Uterus (tissue), 3 donors: ENCODE measurements at regions not wholly inside any gene's neighbourhood (a gene's known extent, or its start where the extent isn't known, plus 50 kb on each side); places are given as distances from the start of the nearest gene placed in this dataset.

ENCODE experiments used
- DNase-seq, 2 donors: peaks; one replicate each; pipeline ENCODE4 v3.0.0-alpha.2; 2019 to 2020
- H3K27ac ChIP-seq, 2 donors: fragments of 200-600 bp; sonication (generic); 1 replicate in 1 of 2; 2 replicates in 1 of 2; pipeline ENCODE4 v1.5.1; 2016 to 2018
- H3K27me3 ChIP-seq, 2 donors: fragments of 200-600 bp; sonication (generic); one replicate each; pipeline ENCODE4 v1.5.1; 2018 to 2019; ENCODE audit warnings: control low read depth in 1 of 2
- H3K36me3 ChIP-seq, 2 donors: fragments of 200-600 bp; sonication (generic); one replicate each; pipeline ENCODE4 v1.5.1; 2019; ENCODE audit warnings: control low read depth in 1 of 2
- H3K4me1 ChIP-seq, 2 donors: fragments of 200-600 bp; sonication (generic); one replicate each; pipeline ENCODE4 v1.5.1; 2018 to 2019; ENCODE audit warnings: control low read depth in 1 of 2
- H3K4me3 ChIP-seq, 2 donors: fragments of 200-600 bp; sonication (generic); 1 replicate in 1 of 2; 2 replicates in 1 of 2; pipeline ENCODE4 v1.5.1; 2018 to 2019; ENCODE audit warnings: mild to moderate bottlenecking in 1 of 2
- H3K9me3 ChIP-seq, 2 donors: fragments of 200-600 bp; sonication (generic); one replicate each; pipeline ENCODE4 v1.5.1; 2019; ENCODE audit warnings: control low read depth in 1 of 2
- POLR2A ChIP-seq, 2 donors: fragments of 450-650 bp; IDR thresholded peaks; one replicate each; pipeline ENCODE4 v1.6.1; 2016; ENCODE audit warnings: antibody characterized with exemption in 2 of 2, mild to moderate bottlenecking in 1 of 2, moderate library complexity in 1 of 2
- intact Hi-C: fragments of 100-400 bp; cut with DNase I; formaldehyde crosslinking; loops from one replicate; pipeline ENCODE4 v1.15.1; 2023; ENCODE audit warnings: low total_unique reads
- TF ChIP-seq, protein P1 (sequence below), 4 experiments: fragments of 200-600 bp in 2 of 4; fragments of 450-650 bp in 2 of 4; sonication (generic) in 2 of 4; IDR thresholded peaks; one replicate each; pipeline ENCODE4 v1.5.1; 2016 to 2019; ENCODE audit warnings: antibody characterized with exemption in 4 of 4, mild to moderate bottlenecking in 2 of 4, moderate library complexity in 1 of 4
- donor health status: DM: yes; HTN: yes; CAD: no.

DNA sequence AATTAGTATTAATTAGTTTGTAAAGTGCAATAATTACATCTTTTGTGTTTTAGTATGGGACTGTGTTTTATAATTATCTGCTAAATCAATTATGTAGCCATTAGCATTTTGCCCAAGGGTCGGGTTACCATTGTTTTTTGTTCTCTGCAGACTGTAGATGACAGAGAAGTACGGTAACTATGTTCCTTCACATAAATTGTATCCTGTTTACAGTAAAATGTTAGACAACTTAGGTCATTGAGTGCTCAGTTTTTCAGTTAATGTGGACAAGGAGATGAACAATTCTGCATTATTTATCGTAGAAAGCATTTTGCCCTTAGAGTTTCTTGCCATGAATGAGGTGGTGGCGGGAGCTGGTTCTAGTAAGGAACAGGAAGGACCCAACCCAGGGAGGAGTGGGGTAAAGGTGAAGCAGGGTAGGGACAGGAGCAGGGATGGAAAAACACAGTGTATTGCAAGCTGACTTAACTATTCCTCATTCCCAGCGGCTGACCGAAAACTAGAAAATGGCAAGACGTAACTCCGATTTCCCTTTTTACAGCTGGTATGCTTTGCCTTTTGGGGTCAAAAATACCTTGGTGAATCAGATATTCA, 243.7 kb upstream of the SLC24A2 start:
- DNase-seq, result peak in 1 of 2 donors; percentile 19
- no peak overlapping the region for H3K27ac ChIP-seq

DNA sequence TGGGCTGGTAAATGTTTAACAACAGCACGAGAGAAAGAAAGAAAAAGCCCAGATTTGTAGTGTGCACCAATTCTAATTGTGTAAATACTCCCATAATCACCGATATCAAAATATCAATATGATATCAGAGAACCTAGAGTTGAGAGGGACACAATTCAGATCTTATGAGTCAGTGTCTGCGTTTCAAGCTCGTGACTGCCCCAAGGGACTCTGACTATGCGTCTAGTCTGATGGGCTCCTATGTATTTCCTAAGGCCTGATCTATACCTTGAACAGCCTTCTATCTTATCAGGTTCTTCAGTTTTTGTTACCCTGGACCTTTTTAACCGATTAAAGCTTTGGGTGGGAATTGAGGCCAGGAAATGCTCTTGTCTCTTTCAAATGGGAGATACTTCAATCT, 243.0 kb upstream of the SLC24A2 start:
- intact Hi-C loops, result no loop called here
- DNase-seq, result no peak
- Histone ChIP-seq H3K27ac (no peak overlapping the region), H3K27me3 (no peaks in the 10 kb centered on the region), H3K9me3 (no peaks in the 10 kb centered on the region), H3K36me3 (no peaks in the 10 kb centered on the region), H3K4me1 (no peaks in the 10 kb centered on the region), H3K4me3 (no peak overlapping the region)
- TF ChIP-seq, protein P1, sequence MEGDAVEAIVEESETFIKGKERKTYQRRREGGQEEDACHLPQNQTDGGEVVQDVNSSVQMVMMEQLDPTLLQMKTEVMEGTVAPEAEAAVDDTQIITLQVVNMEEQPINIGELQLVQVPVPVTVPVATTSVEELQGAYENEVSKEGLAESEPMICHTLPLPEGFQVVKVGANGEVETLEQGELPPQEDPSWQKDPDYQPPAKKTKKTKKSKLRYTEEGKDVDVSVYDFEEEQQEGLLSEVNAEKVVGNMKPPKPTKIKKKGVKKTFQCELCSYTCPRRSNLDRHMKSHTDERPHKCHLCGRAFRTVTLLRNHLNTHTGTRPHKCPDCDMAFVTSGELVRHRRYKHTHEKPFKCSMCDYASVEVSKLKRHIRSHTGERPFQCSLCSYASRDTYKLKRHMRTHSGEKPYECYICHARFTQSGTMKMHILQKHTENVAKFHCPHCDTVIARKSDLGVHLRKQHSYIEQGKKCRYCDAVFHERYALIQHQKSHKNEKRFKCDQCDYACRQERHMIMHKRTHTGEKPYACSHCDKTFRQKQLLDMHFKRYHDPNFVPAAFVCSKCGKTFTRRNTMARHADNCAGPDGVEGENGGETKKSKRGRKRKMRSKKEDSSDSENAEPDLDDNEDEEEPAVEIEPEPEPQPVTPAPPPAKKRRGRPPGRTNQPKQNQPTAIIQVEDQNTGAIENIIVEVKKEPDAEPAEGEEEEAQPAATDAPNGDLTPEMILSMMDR (IDR thresholded peaks at IDR 0.05), result no peak
- TF ChIP-seq POLR2A (IDR thresholded peaks at IDR 0.05), result no peak

More for the DNA sequence above, 243.7 kb upstream of the SLC24A2 start:
- no peaks in the 10 kb centered on the region for H3K36me3 ChIP-seq
- TF ChIP-seq, protein P1 (IDR thresholded peaks at IDR 0.05), result no peak
- TF ChIP-seq POLR2A (IDR thresholded peaks at IDR 0.05), result no peak
- H3K27me3 ChIP-seq, result no peaks in the 10 kb centered on the region
- H3K4me3 ChIP-seq, result no peak overlapping the region
- no peaks in the 10 kb centered on the region for H3K9me3 ChIP-seq
- intact Hi-C loops, result no loop called here
- H3K4me1 ChIP-seq, result no peaks in the 10 kb centered on the region

DNA sequence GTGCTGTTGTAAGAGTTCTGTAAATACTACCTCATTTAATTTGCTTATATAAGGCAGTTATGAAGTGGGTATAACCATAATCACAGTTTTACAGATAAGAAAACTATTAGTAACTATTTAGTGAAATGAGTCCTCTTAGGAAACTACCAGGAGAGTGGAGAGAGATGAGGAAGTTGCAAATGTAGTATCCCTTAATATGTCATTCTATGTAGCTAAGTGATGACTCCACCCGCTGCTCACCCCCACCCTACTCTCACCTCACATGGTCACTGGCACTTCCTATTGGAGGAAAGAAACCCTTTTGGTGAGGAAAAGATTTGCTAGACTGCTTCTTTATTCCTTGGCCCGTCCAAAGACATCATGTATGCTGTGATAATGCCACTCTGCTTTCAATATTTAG, 241.8 kb upstream of the SLC24A2 start:
- TF ChIP-seq, protein P1 (IDR thresholded peaks at IDR 0.05), result no peak
- no peak for TF ChIP-seq POLR2A (IDR thresholded peaks at IDR 0.05)
- no peak overlapping the region for H3K4me3 ChIP-seq
- DNase-seq, result no peak
- H3K4me1 ChIP-seq, result no peaks in the 10 kb centered on the region
- no peaks in the 10 kb centered on the region for H3K9me3 ChIP-seq
- H3K27me3 ChIP-seq, result no peaks in the 10 kb centered on the region
- H3K36me3 ChIP-seq, result no peaks in the 10 kb centered on the region
- H3K27ac ChIP-seq, result no peak overlapping the region
- intact Hi-C loops, result no loop called here

DNA sequence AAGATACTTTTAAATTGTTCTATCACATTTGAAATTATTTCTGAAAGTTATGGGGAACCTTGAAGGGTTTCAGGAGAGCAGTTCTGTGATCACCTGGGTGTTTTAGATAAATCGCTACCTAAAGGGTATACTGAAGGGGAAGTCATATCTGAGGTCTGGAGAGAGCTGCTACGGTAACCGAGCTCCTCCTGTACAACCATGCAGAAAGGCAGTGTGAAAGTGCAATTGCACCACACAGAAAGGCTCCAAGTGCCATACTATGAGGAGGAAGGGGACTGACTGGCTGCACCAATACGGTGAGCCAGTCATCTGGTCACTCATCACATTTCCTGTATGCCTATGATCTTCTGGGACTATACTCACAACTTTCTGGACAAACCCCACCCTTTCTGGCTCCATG, 241.4 kb upstream of the SLC24A2 start:
- H3K4me1 ChIP-seq, result no peaks in the 10 kb centered on the region
- no peak for TF ChIP-seq POLR2A (IDR thresholded peaks at IDR 0.05)
- TF ChIP-seq, protein P1 (IDR thresholded peaks at IDR 0.05), result no peak
- no peak overlapping the region for H3K4me3 ChIP-seq
- H3K36me3 ChIP-seq, result no peaks in the 10 kb centered on the region
- no peak overlapping the region for H3K27ac ChIP-seq
- no peaks in the 10 kb centered on the region for H3K9me3 ChIP-seq
- H3K27me3 ChIP-seq, result no peaks in the 10 kb centered on the region
- DNase-seq, result no peak
- intact Hi-C loops, result no loop called here

DNA sequence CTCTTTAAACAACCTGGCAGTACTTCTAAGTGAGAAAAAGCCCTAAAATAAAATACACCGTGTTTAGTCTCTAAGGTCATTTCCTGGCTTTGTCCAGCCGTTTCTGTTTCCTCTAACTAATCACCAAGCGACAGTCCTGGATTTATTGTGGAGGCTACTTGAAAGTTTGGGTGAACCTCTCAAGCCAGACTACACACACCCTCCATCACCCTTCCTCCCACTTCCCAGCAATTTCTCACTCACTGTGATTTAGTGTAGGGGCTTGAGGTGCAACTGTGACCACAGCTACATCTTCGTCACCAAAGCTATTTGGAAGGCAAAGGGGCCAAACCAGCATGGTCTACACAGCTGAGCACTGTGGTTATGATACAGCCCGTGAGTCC, 240.0 kb upstream of the SLC24A2 start:
- no peak overlapping the region for H3K4me3 ChIP-seq
- H3K27ac ChIP-seq, result no peak overlapping the region
- TF ChIP-seq POLR2A (IDR thresholded peaks at IDR 0.05), result no peak
- TF ChIP-seq, protein P1 (IDR thresholded peaks at IDR 0.05), result no peak
- H3K4me1 ChIP-seq, result no peaks in the 10 kb centered on the region
- H3K27me3 ChIP-seq, result no peaks in the 10 kb centered on the region
- H3K9me3 ChIP-seq, result no peaks in the 10 kb centered on the region
- no peaks in the 10 kb centered on the region for H3K36me3 ChIP-seq
- intact Hi-C loops, result no loop called here
- no peak for DNase-seq
